RWPE2 (cell line): ENCODE measurements at regions not wholly inside any gene's neighbourhood (a gene's known extent, or its start where the extent isn't known, plus 50 kb on each side); places are given as distances from the start of the nearest gene placed in this dataset.

Experiments used
- ATAC-seq: fragments of 200-7000 bp; cut with Tn5 transposase; 3 replicates; pipeline ENCODE4 v1.9.1; 2021; ENCODE audit warnings: low read depth
- DNase-seq: peaks from one replicate; pipeline ENCODE4 v3.0.0-alpha.2; 2020; ENCODE audit warnings: low spot score
- H3K27ac ChIP-seq: fragments of 450-650 bp; 2 replicates; pipeline ENCODE4 v1.5.1; 2017; ENCODE audit warnings: mild to moderate bottlenecking; ENCODE audit not compliant: poor library complexity, severe bottlenecking
- H3K27me3 ChIP-seq: fragments of 250-450 bp; sonication (Bioruptor Pico); 2 replicates; pipeline ENCODE4 v1.5.1; 2021; ENCODE audit warnings: mild to moderate bottlenecking, moderate library complexity; ENCODE audit not compliant: insufficient read depth, poor library complexity, severe bottlenecking
- H3K36me3 ChIP-seq: fragments of 250-450 bp; sonication (Bioruptor Pico); 2 replicates; pipeline ENCODE4 v1.5.1; 2020; ENCODE audit warnings: low read depth, mild to moderate bottlenecking, moderate library complexity
- H3K4me1 ChIP-seq: fragments of 250-450 bp; sonication (Bioruptor Pico); 2 replicates; pipeline ENCODE4 v1.5.1; 2021; ENCODE audit warnings: mild to moderate bottlenecking, moderate library complexity; ENCODE audit not compliant: insufficient read depth, poor library complexity, severe bottlenecking
- H3K4me3 ChIP-seq: fragments of 250-450 bp; sonication (Bioruptor Pico); 2 replicates; pipeline ENCODE4 v1.5.1; 2021; ENCODE audit warnings: mild to moderate bottlenecking, moderate library complexity; ENCODE audit not compliant: severe bottlenecking
- H3K9me3 ChIP-seq: fragments of 250-450 bp; sonication (Bioruptor Pico); 2 replicates; pipeline ENCODE4 v1.5.1; 2021; ENCODE audit warnings: mild to moderate bottlenecking, moderate library complexity; ENCODE audit not compliant: severe bottlenecking
- CTCF ChIP-seq: fragments of 450-650 bp; IDR thresholded peaks from one replicate; pipeline ENCODE4 v1.5.1; 2017; ENCODE audit warnings: mild to moderate bottlenecking, moderate library complexity; ENCODE audit not compliant: poor library complexity, severe bottlenecking

GRCh38 chr14:53331921-53332320, 178.8 kb upstream of the DDHD1 start:
- Histone ChIP-seq H3K9me3 (no peaks in the 10 kb centered on the region), H3K27ac (no peak overlapping the region), H3K4me3 (no peak overlapping the region), H3K27me3 (no peaks in the 10 kb centered on the region), H3K4me1 (peaks cover 15% of the 10 kb centered on the region), H3K36me3 (no peaks in the 10 kb centered on the region)
- no peak for TF ChIP-seq CTCF
- ATAC-seq (no peak), DNase-seq (no peak)

GRCh38 chr14:53331247-53331646, 178.1 kb upstream of the DDHD1 start:
- Histone ChIP-seq H3K27ac (no peak overlapping the region), H3K9me3 (no peaks in the 10 kb centered on the region), H3K27me3 (no peaks in the 10 kb centered on the region), H3K4me1 (peaks cover 15% of the 10 kb centered on the region), H3K36me3 (no peaks in the 10 kb centered on the region), H3K4me3 (no peak overlapping the region)
- TF ChIP-seq CTCF: no peak
- DNase-seq: no peak
- peak; percentile 91 for ATAC-seq

- Histone ChIP-seq H3K36me3 (no peaks in the 10 kb centered on the region), H3K27me3 (no peaks in the 10 kb centered on the region), H3K9me3 (no peaks in the 10 kb centered on the region), H3K4me1 (peaks cover 15% of the 10 kb centered on the region), H3K27ac (no peak overlapping the region), H3K4me3 (no peak overlapping the region)
- no peak for ATAC-seq
- no peak for DNase-seq
- TF ChIP-seq CTCF: no peak
Observed at GRCh38 chr14:53330441-53330840, 177.3 kb upstream of the DDHD1 start.

GRCh38 chr14:53328841-53329240, 175.7 kb upstream of the DDHD1 start:
- H3K4me1 ChIP-seq: peaks cover 15% of the 10 kb centered on the region
- H3K27ac ChIP-seq: no peak overlapping the region
- H3K36me3 ChIP-seq: no peaks in the 10 kb centered on the region
- no peak for TF ChIP-seq CTCF
- DNase-seq (no peak), ATAC-seq (no peak)
- no peaks in the 10 kb centered on the region for H3K9me3 ChIP-seq
- H3K27me3 ChIP-seq: no peaks in the 10 kb centered on the region
- no peak overlapping the region for H3K4me3 ChIP-seq

GRCh38 chr14:53327716-53328115, 174.6 kb upstream of the DDHD1 start:
- no peak for TF ChIP-seq CTCF
- no peak overlapping the region for H3K4me3 ChIP-seq

More at GRCh38 chr14:53327716-53328115, 174.6 kb upstream of the DDHD1 start:
- H3K27me3 ChIP-seq: no peaks in the 10 kb centered on the region
- no peaks in the 10 kb centered on the region for H3K36me3 ChIP-seq
- H3K4me1 ChIP-seq: peaks cover 15% of the 10 kb centered on the region
- no peaks in the 10 kb centered on the region for H3K9me3 ChIP-seq
- no peak overlapping the region for H3K27ac ChIP-seq
- DNase-seq: no peak
- peak; percentile 82 for ATAC-seq
